Liver (tissue), 8 donors: ENCODE measurements at regions not wholly inside any gene's neighbourhood (a gene's known extent, or its start where the extent isn't known, plus 50 kb on each side); places are given as distances from the start of the nearest gene placed in this dataset.

Experiments used
- DNase-seq: peaks from one replicate; pipeline ENCODE4 v3.0.0-alpha.2; 2017; ENCODE audit warnings: low spot score
- H3K27ac ChIP-seq, 2 donors: one replicate each; pipeline ENCODE4 v1.7.0; 2013; ENCODE audit warnings: inconsistent platforms in 2 of 2, low read length in 2 of 2, control low read depth in 1 of 2, low read depth in 1 of 2, mild to moderate bottlenecking in 1 of 2
- H3K27me3 ChIP-seq, 4 donors: one replicate each; pipeline versions ENCODE4 v1.6.1 to v1.7.0; 2013; ENCODE audit warnings: low read length in 3 of 4, inconsistent platforms in 1 of 4, mild to moderate bottlenecking in 1 of 4, moderate library complexity in 1 of 4; ENCODE audit not compliant: control insufficient read depth in 4 of 4, insufficient read depth in 4 of 4
- H3K36me3 ChIP-seq, 4 donors: one replicate each; pipeline versions ENCODE4 v1.6.1 to v1.7.0; 2013; ENCODE audit warnings: low read length in 3 of 4, mild to moderate bottlenecking in 3 of 4, low read depth in 1 of 4, moderate library complexity in 1 of 4; ENCODE audit not compliant: control insufficient read depth in 4 of 4, insufficient read depth in 3 of 4
- H3K4me1 ChIP-seq, 4 donors: one replicate each; pipeline versions ENCODE4 v1.6.1 to v1.7.0; 2013; ENCODE audit warnings: low read length in 3 of 4, mild to moderate bottlenecking in 3 of 4, moderate library complexity in 1 of 4; ENCODE audit not compliant: control insufficient read depth in 4 of 4, insufficient read depth in 4 of 4
- H3K4me3 ChIP-seq, 3 donors: one replicate each; pipeline versions ENCODE4 v1.6.1 to v1.7.0; 2013; ENCODE audit warnings: low read length in 3 of 3, control low read depth in 1 of 3, low read depth in 1 of 3, mild to moderate bottlenecking in 1 of 3
- H3K9ac ChIP-seq, 2 donors: one replicate each; pipeline ENCODE4 v1.7.0; 2013; ENCODE audit warnings: low read length in 2 of 2, mild to moderate bottlenecking in 2 of 2, moderate library complexity in 2 of 2, control low read depth in 1 of 2, low read depth in 1 of 2
- H3K9me3 ChIP-seq, 4 donors: one replicate each; pipeline versions ENCODE4 v1.6.1 to v1.7.0; 2013; ENCODE audit warnings: low read length in 3 of 4; ENCODE audit not compliant: control insufficient read depth in 4 of 4
- EGR1 ChIP-seq, 2 donors: IDR thresholded peaks; 2 replicates each; pipeline ENCODE4 v1.6.1; 2016 to 2018; ENCODE audit warnings: antibody characterized with exemption in 2 of 2, low read depth in 2 of 2
- FOXA1 ChIP-seq: IDR thresholded peaks from 2 replicates; pipeline ENCODE4 v1.6.1; 2016; ENCODE audit warnings: antibody characterized with exemption
- FOXA2 ChIP-seq: IDR thresholded peaks from 2 replicates; pipeline ENCODE4 v1.6.1; 2016; ENCODE audit warnings: antibody characterized with exemption
- GABPA ChIP-seq, 2 donors: IDR thresholded peaks in 1 of 2; conservative IDR thresholded peaks in 1 of 2; 2 replicates each; pipeline ENCODE4 v1.6.1; 2016; ENCODE audit warnings: antibody characterized with exemption in 2 of 2, mild to moderate bottlenecking in 1 of 2, moderate library complexity in 1 of 2
- HNF4A ChIP-seq, 2 donors: conservative IDR thresholded peaks; 2 replicates each; pipeline ENCODE4 v1.6.1; 2016; ENCODE audit warnings: antibody characterized with exemption in 2 of 2, mild to moderate bottlenecking in 2 of 2
- JUND ChIP-seq, 2 donors: IDR thresholded peaks; 2 replicates each; pipeline ENCODE4 v1.6.1; 2016; ENCODE audit warnings: antibody characterized with exemption in 2 of 2
- NR2F2 ChIP-seq: IDR thresholded peaks from 2 replicates; pipeline ENCODE4 v1.6.1; 2016; ENCODE audit warnings: antibody characterized with exemption
- RAD21 ChIP-seq, 2 donors: IDR thresholded peaks; 2 replicates each; pipeline ENCODE4 v1.6.1; 2016; ENCODE audit warnings: antibody characterized with exemption in 2 of 2, mild to moderate bottlenecking in 2 of 2
- SP1 ChIP-seq: IDR thresholded peaks from 2 replicates; pipeline ENCODE4 v1.6.1; 2018; ENCODE audit warnings: antibody characterized with exemption, mild to moderate bottlenecking
- TAF1 ChIP-seq: conservative IDR thresholded peaks from 2 replicates; pipeline ENCODE4 v1.6.1; 2016; ENCODE audit warnings: antibody characterized with exemption, mild to moderate bottlenecking
- YY1 ChIP-seq: IDR thresholded peaks from 2 replicates; pipeline ENCODE4 v1.6.1; 2016; ENCODE audit warnings: antibody characterized with exemption, mild to moderate bottlenecking
- WGBS: extraction: QIAGEN DNeasy Blood & Tissue Kit; methylation state at CpG from one replicate; pipeline ENCODE4 v1.1.7; 2013; 5-methylcytosine and 5-hydroxymethylcytosine counted together
- TF ChIP-seq, protein P1 (sequence below): IDR thresholded peaks from 2 replicates; pipeline ENCODE4 v1.6.1; 2016; ENCODE audit warnings: antibody characterized with exemption
- TF ChIP-seq, protein P2 (sequence below): IDR thresholded peaks from 2 replicates; pipeline ENCODE4 v1.6.1; 2016; ENCODE audit warnings: antibody characterized with exemption, mild to moderate bottlenecking
- TF ChIP-seq, protein P3 (sequence below): fragments of 150-350 bp; IDR thresholded peaks from 2 replicates; pipeline ENCODE4 v1.5.1; 2017; ENCODE audit warnings: improper control_type of control experiment, low read depth, low read length; ENCODE audit not compliant: missing input control
- TF ChIP-seq, protein P4 (sequence below): IDR thresholded peaks from 2 replicates; pipeline ENCODE4 v1.6.1; 2016; ENCODE audit warnings: antibody characterized with exemption
- TF ChIP-seq, protein P5 (sequence below): IDR thresholded peaks from 2 replicates; pipeline ENCODE4 v1.6.1; 2016; ENCODE audit warnings: antibody characterized with exemption
- donor health status: healthy.
- donor health status: healthy.
- donor health status: healthy.
- donor health status: healthy.
- donor health status: healthy.

DNA sequence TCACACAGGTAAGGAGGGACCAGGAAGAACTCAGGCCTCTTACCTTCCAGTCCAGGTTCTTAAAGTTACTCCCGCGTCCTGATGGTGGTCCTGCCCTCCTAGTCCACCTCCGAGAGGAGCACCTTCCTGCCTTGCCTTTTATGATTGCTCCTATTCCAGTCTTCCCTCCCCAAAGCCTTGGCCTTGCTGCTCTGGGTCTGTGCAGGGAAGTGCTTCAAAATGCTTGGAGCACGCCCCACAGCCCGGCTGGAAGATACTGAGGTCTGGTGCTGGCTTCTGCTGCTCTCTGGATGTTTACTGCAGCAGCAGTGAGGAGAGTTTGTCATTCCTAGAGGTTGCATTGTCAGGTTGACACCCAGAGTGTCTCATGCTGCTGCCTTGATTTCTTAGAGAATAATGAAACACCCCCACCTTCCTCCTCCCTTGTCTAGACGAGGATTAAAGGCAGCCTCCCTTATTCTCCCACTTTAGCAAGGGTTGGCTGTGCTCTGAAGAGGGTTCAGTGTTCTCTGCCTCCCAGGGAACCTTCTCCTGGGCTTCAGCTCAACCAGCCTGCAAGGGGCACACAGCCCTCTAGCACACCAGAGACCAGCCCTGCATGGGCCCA, 142.2 kb upstream of the CACNA1E start:
- TF ChIP-seq SP1 (no peak), GABPA (IDR thresholded peaks at IDR 0.05 in 1 of 2, conservative IDR thresholded peaks at IDR 0.05 in 1 of 2) (no peak), EGR1 (IDR thresholded peaks at IDR 0.05; ENCODE audit: low read depth in 2 of 2) (no peak), NR2F2 (no peak), TAF1 (no peak), HNF4A (conservative IDR thresholded peaks at IDR 0.05) (no peak), FOXA2 (no peak), JUND (IDR thresholded peaks at IDR 0.05) (no peak), RAD21 (IDR thresholded peaks at IDR 0.05) (no peak), FOXA1 (no peak), YY1 (no peak)
- TF ChIP-seq, protein P1, sequence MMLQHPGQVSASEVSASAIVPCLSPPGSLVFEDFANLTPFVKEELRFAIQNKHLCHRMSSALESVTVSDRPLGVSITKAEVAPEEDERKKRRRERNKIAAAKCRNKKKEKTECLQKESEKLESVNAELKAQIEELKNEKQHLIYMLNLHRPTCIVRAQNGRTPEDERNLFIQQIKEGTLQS: no peak
- TF ChIP-seq, protein P2, sequence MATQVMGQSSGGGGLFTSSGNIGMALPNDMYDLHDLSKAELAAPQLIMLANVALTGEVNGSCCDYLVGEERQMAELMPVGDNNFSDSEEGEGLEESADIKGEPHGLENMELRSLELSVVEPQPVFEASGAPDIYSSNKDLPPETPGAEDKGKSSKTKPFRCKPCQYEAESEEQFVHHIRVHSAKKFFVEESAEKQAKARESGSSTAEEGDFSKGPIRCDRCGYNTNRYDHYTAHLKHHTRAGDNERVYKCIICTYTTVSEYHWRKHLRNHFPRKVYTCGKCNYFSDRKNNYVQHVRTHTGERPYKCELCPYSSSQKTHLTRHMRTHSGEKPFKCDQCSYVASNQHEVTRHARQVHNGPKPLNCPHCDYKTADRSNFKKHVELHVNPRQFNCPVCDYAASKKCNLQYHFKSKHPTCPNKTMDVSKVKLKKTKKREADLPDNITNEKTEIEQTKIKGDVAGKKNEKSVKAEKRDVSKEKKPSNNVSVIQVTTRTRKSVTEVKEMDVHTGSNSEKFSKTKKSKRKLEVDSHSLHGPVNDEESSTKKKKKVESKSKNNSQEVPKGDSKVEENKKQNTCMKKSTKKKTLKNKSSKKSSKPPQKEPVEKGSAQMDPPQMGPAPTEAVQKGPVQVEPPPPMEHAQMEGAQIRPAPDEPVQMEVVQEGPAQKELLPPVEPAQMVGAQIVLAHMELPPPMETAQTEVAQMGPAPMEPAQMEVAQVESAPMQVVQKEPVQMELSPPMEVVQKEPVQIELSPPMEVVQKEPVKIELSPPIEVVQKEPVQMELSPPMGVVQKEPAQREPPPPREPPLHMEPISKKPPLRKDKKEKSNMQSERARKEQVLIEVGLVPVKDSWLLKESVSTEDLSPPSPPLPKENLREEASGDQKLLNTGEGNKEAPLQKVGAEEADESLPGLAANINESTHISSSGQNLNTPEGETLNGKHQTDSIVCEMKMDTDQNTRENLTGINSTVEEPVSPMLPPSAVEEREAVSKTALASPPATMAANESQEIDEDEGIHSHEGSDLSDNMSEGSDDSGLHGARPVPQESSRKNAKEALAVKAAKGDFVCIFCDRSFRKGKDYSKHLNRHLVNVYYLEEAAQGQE: no peak
- TF ChIP-seq, protein P3, sequence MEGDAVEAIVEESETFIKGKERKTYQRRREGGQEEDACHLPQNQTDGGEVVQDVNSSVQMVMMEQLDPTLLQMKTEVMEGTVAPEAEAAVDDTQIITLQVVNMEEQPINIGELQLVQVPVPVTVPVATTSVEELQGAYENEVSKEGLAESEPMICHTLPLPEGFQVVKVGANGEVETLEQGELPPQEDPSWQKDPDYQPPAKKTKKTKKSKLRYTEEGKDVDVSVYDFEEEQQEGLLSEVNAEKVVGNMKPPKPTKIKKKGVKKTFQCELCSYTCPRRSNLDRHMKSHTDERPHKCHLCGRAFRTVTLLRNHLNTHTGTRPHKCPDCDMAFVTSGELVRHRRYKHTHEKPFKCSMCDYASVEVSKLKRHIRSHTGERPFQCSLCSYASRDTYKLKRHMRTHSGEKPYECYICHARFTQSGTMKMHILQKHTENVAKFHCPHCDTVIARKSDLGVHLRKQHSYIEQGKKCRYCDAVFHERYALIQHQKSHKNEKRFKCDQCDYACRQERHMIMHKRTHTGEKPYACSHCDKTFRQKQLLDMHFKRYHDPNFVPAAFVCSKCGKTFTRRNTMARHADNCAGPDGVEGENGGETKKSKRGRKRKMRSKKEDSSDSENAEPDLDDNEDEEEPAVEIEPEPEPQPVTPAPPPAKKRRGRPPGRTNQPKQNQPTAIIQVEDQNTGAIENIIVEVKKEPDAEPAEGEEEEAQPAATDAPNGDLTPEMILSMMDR: no peak
- TF ChIP-seq, protein P4, sequence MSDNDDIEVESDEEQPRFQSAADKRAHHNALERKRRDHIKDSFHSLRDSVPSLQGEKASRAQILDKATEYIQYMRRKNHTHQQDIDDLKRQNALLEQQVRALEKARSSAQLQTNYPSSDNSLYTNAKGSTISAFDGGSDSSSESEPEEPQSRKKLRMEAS: no peak
- no peaks in the 10 kb centered on the region for H3K36me3 ChIP-seq
- H3K9ac ChIP-seq: no peak overlapping the region
- WGBS: 84% methylated on average over 6 of the region's 6 CpGs
- H3K4me3 ChIP-seq: no peak overlapping the region
- no peak for DNase-seq
- H3K27ac ChIP-seq: no peak overlapping the region
- no peaks in the 10 kb centered on the region for H3K9me3 ChIP-seq
- no peaks in the 10 kb centered on the region for H3K27me3 ChIP-seq
- no peaks in the 10 kb centered on the region for H3K4me1 ChIP-seq

DNA sequence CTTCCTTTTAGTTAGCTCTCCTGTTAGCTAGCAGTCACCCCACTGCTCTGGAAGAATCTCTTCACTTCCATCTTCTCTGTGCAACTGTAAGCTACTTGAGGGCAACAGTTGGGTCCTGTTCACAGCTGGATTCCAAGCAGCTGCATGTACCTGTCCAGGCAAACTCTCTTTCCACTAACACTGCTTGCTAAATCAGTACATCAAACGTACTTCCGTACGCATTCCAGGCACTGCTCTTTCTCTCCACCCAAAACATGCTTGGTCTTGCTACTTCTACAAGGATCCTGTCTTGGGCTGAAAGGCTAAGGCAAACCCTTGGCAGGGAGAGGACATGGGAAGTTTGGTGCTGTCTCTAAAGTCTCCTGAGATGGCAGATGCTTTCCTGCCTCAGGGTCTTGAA, 139.2 kb upstream of the CACNA1E start:
- no peak overlapping the region for H3K9ac ChIP-seq
- no peak overlapping the region for H3K4me3 ChIP-seq
- no peaks in the 10 kb centered on the region for H3K36me3 ChIP-seq
- H3K9me3 ChIP-seq: no peaks in the 10 kb centered on the region
- no peaks in the 10 kb centered on the region for H3K4me1 ChIP-seq
- H3K27me3 ChIP-seq: no peaks in the 10 kb centered on the region
- WGBS: 83% methylated on average over 3 of the region's 3 CpGs
- no peak for DNase-seq
- H3K27ac ChIP-seq: no peak overlapping the region
- TF ChIP-seq, protein P3: no peak
- TF ChIP-seq JUND (IDR thresholded peaks at IDR 0.05) (no peak), SP1 (no peak), RAD21 (IDR thresholded peaks at IDR 0.05) (no peak), GABPA (IDR thresholded peaks at IDR 0.05 in 1 of 2, conservative IDR thresholded peaks at IDR 0.05 in 1 of 2) (no peak), HNF4A (conservative IDR thresholded peaks at IDR 0.05) (no peak), EGR1 (IDR thresholded peaks at IDR 0.05; ENCODE audit: low read depth in 2 of 2) (no peak)
- TF ChIP-seq, protein P4: no peak
- TF ChIP-seq, protein P5, sequence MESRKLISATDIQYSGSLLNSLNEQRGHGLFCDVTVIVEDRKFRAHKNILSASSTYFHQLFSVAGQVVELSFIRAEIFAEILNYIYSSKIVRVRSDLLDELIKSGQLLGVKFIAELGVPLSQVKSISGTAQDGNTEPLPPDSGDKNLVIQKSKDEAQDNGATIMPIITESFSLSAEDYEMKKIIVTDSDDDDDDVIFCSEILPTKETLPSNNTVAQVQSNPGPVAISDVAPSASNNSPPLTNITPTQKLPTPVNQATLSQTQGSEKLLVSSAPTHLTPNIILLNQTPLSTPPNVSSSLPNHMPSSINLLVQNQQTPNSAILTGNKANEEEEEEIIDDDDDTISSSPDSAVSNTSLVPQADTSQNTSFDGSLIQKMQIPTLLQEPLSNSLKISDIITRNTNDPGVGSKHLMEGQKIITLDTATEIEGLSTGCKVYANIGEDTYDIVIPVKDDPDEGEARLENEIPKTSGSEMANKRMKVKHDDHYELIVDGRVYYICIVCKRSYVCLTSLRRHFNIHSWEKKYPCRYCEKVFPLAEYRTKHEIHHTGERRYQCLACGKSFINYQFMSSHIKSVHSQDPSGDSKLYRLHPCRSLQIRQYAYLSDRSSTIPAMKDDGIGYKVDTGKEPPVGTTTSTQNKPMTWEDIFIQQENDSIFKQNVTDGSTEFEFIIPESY: no peak
- TF ChIP-seq, protein P1: no peak
